ENCODE measurements at regions not wholly inside any gene's neighbourhood (a gene's known extent, or its start where the extent isn't known, plus 50 kb on each side); places are given as distances from the start of the nearest gene placed in this dataset.
"Not testable (repeated sequence)": the region's sequence is repeated elsewhere in the genome, so short reads cannot be mapped to it uniquely, and the experiment has no call there.

DNA sequence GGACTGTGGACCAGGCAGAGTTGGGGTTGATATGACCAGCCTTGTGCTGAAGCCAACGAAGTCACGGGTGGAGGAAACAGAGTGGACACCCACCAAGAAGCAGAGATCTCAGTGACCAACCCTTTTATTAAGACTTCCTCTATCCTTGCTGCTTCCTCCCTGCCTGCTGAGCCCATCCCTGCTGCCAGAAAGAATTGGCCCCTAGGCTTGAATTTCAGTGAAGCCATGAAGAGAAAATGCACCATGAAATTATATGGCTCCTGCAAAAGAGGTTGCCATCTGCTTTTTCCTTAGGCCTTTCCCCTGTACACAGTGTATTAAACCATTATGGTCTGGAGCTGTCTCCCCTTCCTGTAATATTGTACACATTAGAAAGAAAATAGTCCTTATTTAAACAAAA is 246.7 kb downstream of the HS3ST3B1 start:
- no peak for DNase-seq (ENCODE audit: low read depth)

DNA sequence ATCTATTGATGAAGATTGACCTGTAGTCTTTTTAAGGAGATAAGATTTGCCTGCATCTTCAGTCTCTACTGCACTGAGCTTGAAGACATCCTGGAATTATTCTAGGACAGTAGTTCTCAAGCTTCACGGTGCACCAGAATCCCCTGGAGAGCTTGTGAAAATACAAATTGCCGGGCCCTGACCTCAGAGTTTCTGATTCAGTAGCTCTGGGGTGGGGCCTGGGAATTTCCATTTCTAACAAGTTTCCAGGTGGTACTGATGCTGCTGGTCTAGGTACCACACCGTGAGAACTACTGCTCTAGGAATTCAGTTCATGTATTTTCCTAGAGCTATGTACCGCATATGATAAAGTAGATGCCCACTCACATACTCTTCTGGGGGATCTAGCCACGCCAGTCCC is 246.1 kb downstream of the HS3ST3B1 start:
- DNase-seq (ENCODE audit: low read depth), result no peak

- no peak for DNase-seq (ENCODE audit: low read depth)
Observed at GRCh38 chr17:14545156-14545906, 244.4 kb downstream of the HS3ST3B1 start.

DNA sequence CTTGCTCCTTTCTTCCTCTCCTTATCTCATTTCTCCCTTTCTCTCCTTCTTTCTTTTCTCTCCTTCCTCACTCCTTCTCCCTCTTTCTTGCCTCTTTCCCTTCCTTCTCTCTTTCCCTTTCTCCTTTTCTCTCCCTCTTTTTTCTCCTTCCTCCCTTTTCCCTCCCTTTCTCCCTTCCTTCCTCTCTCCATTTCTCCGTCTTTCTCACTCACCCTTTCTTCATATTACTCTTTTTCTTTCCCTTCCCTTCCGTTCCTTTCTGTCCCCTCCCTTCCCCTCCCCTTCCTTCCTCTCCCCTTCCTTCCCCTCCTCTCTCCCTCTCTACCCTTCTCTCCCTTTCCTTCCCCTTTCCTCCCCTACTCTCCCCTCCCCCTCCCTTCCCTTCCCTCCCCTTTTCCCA is 240.8 kb downstream of the HS3ST3B1 start:
- DNase-seq (ENCODE audit: low read depth), result no peak

DNA sequence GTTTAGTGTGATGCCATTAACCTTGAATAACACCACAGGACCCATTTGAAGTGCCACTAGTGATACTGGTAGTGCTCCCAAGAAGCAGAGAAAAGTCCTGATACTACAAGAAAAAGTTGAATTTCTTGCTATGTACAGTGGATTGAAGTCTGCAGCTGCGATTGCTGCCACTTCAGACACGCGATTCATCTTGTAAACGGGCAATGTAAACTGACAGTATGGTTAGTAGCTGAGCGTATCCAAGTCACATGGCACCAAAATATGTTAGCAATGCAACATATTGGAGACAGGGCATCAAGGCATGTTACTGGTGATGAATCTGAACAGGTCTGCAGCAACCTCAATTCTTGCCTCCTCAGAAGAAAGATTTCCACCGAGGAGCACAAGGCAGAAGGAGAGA is 238.9 kb downstream of the HS3ST3B1 start:
- no peak for DNase-seq (ENCODE audit: low read depth)

GRCh38 chr17:14532242-14532641 is 231.4 kb downstream of the HS3ST3B1 start:
- DNase-seq (ENCODE audit: low read depth), result not testable (repeated sequence)

DNA sequence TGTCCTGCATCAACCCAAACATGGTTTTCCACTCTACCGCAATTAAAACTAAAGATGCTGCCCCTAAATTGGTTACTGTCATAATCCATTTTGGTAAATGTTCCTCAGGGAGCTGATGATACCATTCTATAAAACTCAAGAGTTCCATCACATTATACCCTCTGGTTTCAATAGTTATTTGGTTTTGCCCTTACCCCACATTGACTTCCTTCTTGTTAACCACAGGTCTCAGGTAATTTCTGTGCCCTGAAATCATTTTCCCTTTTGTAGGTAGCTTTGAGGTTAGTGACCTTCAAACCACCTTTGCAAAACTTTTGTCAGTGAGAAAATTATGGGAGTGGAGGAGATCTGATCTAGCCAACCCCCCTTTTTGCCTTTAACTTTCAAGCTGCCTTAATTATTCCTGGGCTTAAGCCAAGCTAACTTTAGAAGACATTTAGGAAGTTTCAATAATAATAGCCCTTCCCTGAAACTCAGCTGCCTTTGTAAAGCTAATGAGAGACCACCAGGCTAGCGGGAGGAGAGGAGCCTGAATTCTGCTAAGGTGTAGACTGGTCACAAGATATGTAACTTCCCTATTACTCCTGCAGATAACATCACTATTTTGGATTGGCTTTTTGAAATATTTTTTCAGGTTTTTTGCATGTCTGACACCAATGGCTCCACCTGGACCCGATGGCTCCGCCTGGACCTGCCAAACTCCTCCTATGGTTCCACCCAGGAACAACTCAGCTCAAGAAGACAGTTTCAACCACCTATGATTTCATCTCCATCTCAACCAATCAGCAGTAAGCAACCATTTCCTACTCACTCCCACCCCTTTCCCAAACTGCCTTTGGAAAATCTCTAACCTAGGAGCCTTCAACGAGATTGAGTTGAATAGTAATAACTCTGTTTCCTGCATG is 224.9 kb downstream of the HS3ST3B1 start:
- no peak for DNase-seq (ENCODE audit: low read depth)

DNA sequence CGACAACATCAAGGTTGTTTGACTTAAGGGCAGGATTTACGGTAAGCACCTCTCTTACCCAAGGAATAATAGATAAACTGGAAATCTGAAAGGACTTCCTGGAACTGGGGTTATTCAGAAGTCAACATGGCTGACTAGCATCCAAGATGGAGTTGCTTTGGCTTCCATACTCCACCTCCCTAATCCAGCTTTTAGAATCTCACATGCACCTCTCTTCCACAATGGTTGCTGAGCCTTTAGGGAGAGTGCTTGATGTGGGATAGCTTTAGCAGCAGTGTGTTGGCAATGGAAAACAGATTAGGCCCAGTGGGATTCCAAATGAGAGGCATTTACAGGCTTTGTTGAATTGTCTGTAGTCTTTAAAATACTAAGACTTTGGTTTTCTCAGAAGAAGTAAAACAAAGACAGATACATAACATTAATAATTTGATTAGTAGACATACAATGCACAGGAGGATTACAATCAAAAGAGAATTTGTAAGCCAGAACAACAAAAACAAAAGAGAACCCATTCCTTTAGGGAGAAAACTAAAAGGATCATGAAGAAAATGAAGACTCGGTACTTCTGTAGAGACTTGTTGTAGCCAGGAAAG is 222.0 kb downstream of the HS3ST3B1 start:
- no peak for DNase-seq (ENCODE audit: low read depth)

DNA sequence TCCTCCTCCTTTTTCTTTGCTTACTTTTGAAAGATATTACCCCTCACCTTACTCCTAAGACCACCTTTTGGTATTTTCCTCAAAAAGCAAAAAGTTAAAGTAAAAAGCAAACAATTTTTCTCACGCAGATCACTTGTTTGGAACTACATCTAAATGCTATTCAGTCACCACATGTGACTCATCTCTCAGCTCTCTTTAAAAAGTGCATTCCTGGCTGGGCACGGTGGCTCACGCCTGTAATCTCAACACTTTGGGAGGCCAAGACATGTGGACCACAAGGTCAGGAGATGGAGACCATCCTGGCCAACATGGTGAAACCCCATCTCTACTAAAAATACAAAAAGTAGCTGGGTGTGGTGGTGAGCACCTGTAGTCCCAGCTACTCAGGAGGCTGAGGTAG is 218.0 kb downstream of the HS3ST3B1 start:
- not testable (repeated sequence) for DNase-seq (ENCODE audit: low read depth)

DNA sequence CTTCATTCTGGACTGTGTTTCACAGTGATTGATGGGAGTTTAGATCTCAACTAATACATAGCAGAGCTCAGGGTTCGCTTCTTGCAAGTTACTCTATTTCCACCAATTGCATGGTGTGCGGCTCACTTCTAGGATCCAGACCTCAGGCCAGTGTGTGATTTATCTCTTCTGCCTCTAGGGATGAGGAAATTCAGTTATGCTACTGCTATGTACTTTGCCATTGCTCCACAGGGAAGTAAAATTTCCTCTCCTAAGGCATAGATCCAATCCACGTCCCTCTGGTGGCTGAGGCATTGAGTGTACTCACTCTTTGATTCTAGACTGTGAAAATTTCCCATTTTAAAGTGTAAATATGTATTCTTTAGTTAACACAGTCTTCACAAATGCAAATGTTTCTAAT is 214.1 kb downstream of the HS3ST3B1 start:
- no peak for DNase-seq (ENCODE audit: low read depth)

DNA sequence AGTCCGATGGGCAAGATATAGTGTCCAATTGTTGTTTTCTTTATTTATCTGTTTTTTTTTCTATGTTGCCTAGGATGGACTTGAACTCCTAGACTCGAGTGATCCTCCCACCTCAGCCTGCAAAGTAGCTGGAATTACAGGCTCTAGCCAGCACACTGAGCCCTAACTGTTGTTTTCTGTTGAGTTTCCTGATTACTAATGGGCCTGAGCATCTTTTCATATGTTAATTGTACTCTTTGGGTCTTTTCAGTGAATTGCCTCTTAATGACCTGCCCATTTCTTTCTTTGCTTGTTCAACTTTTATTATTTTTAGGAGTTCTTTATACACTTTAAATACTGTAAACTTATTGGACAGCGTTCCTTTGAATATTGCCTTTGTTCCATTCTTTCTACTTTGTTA is 213.0 kb downstream of the HS3ST3B1 start:
- DNase-seq (ENCODE audit: low read depth), result no peak

DNA sequence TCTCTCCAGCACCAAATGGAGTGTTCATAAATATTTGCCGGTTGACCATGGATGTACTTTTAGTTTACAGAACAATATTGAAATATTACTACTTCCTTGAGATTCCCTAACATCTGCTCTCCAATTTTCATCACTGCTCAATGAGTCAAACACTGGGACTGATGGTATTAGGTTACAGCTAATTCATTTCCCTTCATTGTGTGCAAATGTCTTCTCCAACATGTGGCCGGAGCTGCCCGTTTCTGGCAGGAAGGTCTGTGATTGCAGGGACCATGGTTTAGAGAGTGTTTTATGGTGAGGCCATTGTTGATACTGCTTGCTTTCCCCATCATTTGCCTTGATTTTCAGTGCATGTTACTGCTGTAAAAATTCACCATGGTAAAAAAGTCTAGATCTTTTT is 209.3 kb downstream of the HS3ST3B1 start:
- no peak for DNase-seq (ENCODE audit: low read depth)

- no peak for DNase-seq (ENCODE audit: low read depth)
Observed at GRCh38 chr17:14508156-14508555, 207.3 kb downstream of the HS3ST3B1 start.

DNA sequence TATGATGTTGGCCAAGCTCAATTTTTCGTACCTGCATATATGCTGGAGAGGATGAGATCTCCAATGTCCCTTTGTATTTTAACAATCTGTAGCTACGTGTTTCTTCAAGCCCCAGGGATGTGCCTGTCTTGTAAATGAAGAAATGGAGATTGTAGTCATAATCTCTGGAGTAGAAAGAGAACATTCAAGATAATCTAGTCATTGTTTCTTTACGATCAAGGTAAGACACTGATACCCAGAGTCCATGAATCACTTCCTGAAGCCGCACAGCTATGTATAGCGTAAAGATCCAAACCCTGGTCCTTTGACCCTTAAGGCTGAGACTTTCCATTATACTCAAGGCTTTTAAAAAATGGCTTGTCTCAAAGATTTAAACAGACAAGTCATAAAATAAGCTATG is 205.5 kb downstream of the HS3ST3B1 start:
- no peak for DNase-seq (ENCODE audit: low read depth)

DNA sequence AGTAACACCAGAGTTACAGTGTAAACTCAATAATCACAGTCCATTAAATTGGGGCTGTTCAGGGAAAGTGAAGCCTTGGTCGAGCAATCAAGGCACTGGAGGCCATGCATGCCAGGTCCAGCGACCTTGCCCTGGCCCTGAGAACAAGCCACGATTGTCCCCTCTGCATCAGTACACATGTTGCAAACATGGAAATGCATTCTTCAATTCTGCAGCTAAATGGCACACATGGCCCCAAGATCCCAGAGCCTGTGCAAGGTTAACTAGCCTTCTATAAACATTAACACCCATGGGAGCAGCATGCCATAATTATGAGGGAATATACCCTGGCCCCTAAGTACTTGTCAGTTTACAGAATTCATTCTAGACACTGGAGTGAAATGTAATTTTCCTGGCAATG is 204.7 kb downstream of the HS3ST3B1 start:
- DNase-seq (ENCODE audit: low read depth), result no peak

- DNase-seq (ENCODE audit: low read depth), result no peak
Observed at GRCh38 chr17:14499976-14500375, 199.1 kb downstream of the HS3ST3B1 start.

GRCh38 chr17:14498812-14499211 is 197.9 kb downstream of the HS3ST3B1 start:
- no peak for DNase-seq (ENCODE audit: low read depth)

DNA sequence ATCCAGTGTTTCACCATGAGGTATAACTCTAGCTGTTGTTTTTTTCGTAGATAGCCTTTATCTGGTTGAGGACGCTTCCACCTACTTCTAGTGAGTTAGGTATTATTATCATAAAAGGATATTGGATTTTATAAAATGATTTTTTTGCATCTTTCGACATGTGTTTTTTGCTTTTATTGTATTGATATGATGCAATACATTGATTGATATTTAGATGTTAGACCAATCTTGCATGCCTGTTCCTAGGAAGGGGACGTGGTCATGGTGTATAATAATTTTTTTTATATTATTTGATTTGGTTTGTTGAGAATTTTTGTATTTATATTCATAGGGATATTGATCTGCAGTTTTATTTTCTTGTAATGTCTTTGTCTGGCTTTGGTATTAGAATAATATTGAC is 193.3 kb downstream of the HS3ST3B1 start:
- no peak for DNase-seq (ENCODE audit: low read depth)

- no peak for DNase-seq (ENCODE audit: low read depth)
Observed at GRCh38 chr17:14489986-14490385, 189.1 kb downstream of the HS3ST3B1 start.

DNA sequence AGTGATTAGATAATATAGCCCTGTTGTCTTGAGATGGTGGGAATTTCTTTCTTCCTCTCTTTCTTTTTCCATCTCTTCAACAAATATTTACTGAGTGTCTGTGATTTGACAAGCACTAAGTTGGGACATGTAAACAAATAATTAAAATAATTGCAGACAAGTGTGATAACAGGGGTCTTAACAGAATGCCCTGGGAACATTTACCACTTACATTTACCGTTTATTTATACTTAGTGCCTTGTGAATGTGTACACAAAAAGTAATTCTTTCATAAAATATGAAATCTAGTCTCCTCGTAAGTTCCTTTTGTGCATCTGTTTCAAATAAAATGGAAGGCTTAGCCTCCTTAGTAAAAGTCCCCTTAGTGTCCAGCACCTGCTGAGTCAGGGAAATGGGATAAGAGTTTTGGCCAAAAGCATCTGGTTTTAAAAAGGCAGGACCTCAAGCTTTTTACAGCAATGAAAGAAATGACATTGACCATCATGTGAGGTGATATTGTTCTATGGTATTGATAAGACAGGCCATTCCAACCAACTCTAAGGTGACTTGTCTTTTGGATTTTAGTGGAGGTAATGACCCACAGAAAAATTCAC is 188.2 kb downstream of the HS3ST3B1 start:
- no peak for DNase-seq (ENCODE audit: low read depth)

- no peak for DNase-seq (ENCODE audit: low read depth)
Observed at GRCh38 chr17:14487068-14487467, 186.2 kb downstream of the HS3ST3B1 start.

DNA sequence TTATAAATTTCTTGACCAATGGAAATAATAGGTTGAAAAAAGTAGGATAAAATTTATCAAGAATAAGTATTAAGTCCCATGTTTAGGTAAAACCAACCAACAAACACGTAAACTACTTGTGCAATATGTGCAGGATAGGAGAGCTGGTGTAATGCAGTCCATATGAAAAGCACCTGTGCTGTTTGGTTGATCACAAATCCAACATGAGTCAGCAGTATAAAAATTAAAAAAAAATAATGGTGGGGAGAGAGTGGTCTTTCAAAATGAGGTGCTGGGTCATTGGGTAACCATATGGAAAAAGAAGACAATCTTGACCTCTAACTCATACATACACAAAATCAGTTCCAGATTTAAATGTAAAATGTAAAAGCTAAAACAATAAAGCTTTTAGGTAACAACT is 181.8 kb downstream of the HS3ST3B1 start:
- no peak for DNase-seq (ENCODE audit: low read depth)

GRCh38 chr17:14481664-14482063 is 180.8 kb downstream of the HS3ST3B1 start:
- DNase-seq (ENCODE audit: low read depth), result no peak
